Body of pancreas (tissue), 4 donors: ENCODE measurements at regions not wholly inside any gene's neighbourhood (a gene's known extent, or its start where the extent isn't known, plus 50 kb on each side); places are given as distances from the start of the nearest gene placed in this dataset.

ENCODE experiments used
- CTCF ChIP-seq, 7 experiments: fragments of 450-650 bp in 4 of 7; fragments of 200-600 bp in 3 of 7; sonication (generic) in 3 of 7; IDR thresholded peaks; one replicate each; pipeline ENCODE4 v1.5.1; 2016 to 2019; ENCODE audit warnings: antibody characterized with exemption in 7 of 7
- POLR2A ChIP-seq, 3 donors: fragments of 450-650 bp; IDR thresholded peaks; one replicate each; pipeline ENCODE4 v1.6.1; 2016; ENCODE audit warnings: antibody characterized with exemption in 3 of 3, mild to moderate bottlenecking in 2 of 3

GRCh38 chr3:150067561-150067960 lies 96.9 kb upstream of the PFN2 start:
- TF ChIP-seq CTCF (IDR thresholded peaks at IDR 0.05) (no peak), POLR2A (IDR thresholded peaks at IDR 0.05) (no peak)
